Fibroblast of gingiva (primary cell): ENCODE measurements at regions not wholly inside any gene's neighbourhood (a gene's known extent, or its start where the extent isn't known, plus 50 kb on each side); places are given as distances from the start of the nearest gene placed in this dataset.

Experiments
- DNase-seq: peaks from one replicate; pipeline ENCODE4 v3.0.0-alpha.2; 2011; ENCODE audit warnings: low read depth

DNA sequence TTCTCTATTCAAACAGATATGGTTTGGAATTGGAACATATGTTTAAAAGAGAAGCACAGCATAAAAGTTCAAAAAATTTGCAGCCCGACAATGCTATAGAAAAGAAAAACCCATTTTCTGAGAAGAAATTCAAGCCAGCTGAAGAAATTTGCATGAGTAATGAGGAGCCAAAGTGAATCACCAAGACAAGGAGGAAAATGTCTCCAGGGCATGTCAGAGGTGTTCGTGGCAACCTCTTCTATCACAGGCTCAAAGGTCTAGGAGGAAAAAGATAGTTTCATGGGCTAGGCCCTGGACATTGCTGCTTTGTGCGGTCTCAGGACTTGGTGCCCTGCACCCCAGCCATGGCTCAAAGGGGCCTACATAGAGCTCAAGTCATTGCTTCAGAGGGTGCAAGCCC is 134.8 kb upstream of the ADAMTS16 start:
- DNase-seq = no peak

DNA sequence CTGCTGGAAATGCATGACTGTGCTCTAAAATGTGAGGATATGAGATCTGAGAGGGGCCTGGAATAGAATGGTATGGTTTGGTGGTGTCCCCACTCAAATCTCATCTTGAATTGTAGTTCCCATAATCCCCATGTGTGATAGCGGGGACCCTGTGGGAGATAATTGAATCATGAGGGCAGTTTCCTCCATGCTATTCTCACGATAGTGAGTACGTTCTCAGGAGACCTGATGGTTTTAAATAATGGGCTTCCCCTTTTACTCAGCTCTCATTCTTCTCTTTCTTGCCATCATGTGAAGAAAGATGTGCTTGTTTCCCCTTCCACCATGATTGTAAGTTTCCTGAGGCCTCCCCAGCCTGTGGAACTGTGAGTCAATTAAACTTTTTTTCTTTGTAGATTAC is 133.6 kb upstream of the ADAMTS16 start:
- DNase-seq = no peak

GRCh38 chr5:5009240-5009639 is 130.9 kb upstream of the ADAMTS16 start:
- DNase-seq = no peak

GRCh38 chr5:5011151-5011550 is 129.0 kb upstream of the ADAMTS16 start:
- no peak for DNase-seq

DNA sequence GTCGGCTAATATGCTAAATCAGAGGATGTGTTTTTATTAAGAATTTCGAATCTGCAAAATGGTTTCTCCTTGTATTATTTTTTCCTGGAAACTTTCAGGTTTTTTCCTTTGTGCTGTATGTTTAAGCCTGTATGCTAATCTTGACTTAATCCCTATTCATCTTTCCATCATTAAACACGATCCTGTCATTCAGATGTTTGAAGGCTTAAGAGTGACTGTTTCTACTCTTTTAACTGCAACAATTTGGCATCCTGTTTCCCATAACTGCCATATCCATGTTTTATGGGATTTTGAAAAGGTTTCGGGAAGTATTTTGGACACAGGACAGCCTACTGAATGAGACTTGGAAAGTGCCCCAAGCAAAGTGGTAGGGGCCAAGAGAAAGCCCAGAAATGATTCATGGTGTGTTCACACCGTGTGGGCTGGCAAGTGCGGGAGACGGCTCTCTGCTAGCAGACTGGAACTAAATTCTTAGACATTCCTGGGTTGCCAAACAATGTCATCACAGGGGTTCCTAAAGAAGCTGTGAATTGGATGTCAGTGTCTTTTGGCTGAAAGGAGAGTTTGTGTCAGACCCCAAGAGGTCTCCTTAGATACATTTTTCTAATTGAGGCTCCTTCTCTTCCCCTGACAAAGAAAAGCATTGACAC is 125.4 kb upstream of the ADAMTS16 start:
- DNase-seq = no peak

DNA sequence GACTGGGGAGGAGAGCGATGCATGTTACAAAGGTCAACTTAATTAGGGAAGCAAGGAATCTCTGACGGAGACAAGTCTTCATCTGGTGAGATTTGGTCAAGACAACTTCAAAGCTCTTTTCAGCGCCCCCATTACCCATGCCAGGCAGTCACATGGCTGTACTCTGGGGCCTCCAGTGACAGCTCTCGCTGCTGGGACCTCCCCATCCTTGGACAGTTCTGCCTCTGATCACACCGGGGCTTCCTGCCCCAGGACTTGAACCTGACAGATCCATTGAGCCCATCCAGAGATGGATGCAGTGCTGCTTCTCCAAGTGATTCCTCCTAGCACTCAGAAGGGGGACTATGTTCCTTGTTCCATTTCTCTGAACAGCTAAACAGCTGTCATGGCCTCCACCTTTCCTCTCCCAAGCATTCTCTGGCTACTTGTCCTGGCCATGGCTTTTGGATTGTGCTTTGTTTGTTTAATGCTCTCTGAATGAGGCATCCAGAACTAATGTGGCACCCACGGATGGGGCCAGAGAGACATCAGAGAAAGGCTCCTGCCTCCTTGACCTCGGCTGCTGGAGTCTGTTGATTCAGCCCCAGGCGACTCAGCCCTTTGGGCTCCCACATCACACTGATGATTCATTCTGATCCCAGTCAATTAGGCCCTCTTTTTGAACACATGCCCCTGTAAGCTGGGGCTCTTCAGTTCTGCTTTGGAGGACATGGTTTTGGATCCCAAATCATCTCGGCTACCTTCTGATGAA is 122.1 kb upstream of the ADAMTS16 start:
- no peak for DNase-seq

- DNase-seq = no peak
Measured at GRCh38 chr5:5018578-5018970, 121.6 kb upstream of the ADAMTS16 start.

DNA sequence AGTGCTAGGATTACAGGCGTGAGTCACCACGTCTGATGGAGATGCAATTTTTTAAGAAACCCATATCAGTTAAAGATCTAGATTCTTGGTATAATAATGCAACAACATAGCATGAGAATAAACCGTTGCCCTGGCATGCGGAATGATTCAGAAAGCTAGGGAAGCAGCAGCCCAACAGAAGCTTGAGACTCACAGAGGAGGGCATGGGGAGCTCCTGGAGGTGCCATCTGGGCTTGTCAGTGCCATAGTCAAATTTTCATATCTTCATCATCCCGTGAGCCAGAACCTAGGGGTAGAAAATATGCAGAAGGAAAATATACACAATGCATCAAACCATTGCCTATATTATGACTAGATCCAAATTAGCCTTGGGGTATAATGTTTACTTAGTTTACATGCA is 118.7 kb upstream of the ADAMTS16 start:
- DNase-seq = no peak

- no peak for DNase-seq
Measured at GRCh38 chr5:5025098-5025773, 114.9 kb upstream of the ADAMTS16 start.

DNA sequence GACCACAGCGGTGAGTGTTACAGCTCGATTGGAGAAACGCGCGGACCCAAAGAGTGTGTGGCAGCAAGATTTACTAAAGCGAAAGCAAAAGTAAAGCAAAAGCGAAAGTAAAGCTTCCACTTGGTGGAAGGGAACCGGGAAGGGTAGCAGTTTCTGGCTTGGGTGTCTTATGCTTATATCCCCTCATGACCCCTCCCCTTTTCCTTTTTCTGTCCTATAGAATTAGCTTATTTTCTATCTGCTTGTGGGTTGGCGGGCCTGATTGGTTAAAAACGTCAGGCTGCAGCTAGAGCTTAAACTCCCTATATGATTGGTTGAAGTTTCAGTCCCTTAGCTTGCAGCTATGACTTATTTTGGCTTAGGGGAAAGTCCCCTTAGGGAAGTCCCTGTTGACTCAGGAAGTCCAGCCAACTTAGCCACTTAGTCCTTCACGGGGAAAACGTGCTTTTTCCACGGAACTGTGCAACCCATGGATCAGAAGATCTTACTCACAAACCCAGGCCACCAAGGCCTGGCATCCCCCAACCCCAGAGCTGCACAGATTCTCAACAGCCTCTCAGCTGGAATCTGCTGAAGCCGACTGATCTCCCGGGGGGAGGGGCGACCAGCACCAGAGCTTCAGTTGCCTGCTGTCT is 114.2 kb upstream of the ADAMTS16 start:
- no peak for DNase-seq

DNA sequence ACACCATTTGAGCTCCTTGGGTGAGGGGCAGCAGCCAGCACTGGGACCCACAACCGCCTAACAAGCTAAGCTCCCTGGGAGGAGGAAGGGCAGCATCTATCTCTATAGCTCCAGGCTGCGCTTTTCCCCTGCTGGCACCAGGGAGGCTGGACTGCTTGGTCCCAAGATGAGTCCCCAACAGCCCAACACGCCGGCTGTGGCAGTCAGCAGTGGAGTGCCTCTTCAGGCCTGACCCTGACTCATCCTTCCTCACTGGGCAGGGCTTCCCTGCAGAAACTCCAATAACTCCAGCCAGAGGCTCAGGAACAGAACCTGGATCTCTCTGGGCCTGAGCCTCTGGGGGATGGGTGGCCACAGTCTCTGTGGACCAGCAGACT is 113.7 kb upstream of the ADAMTS16 start:
- DNase-seq = no peak

GRCh38 chr5:5031665-5032064 is 108.5 kb upstream of the ADAMTS16 start:
- DNase-seq = no peak

- DNase-seq = no peak
Measured at GRCh38 chr5:5037674-5038073, 102.5 kb upstream of the ADAMTS16 start.

- DNase-seq = no peak
Measured at GRCh38 chr5:5039918-5040317, 100.2 kb upstream of the ADAMTS16 start.

DNA sequence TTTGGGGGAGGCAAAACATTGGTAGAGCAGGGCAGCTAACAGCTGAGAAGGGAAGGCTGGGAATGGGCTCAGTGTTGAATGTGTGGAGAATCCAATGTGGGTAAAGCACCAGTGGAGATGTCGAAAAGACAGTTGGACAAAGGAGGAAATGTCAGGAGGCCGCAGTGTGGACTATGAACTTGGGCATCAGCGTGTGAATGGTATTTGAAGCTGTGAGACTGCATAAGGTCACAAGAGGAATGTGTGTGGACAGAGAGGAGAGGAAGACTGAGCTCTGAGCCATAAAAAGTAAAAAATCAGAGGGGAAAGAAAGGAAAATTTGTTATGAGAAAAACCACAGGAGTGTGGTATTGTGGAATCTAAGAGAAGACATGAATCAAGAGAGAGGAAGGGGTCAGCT is 99.4 kb upstream of the ADAMTS16 start:
- no peak for DNase-seq

GRCh38 chr5:5042806-5043205 is 97.3 kb upstream of the ADAMTS16 start:
- DNase-seq = no peak

GRCh38 chr5:5043346-5043745 is 96.8 kb upstream of the ADAMTS16 start:
- DNase-seq = no peak

DNA sequence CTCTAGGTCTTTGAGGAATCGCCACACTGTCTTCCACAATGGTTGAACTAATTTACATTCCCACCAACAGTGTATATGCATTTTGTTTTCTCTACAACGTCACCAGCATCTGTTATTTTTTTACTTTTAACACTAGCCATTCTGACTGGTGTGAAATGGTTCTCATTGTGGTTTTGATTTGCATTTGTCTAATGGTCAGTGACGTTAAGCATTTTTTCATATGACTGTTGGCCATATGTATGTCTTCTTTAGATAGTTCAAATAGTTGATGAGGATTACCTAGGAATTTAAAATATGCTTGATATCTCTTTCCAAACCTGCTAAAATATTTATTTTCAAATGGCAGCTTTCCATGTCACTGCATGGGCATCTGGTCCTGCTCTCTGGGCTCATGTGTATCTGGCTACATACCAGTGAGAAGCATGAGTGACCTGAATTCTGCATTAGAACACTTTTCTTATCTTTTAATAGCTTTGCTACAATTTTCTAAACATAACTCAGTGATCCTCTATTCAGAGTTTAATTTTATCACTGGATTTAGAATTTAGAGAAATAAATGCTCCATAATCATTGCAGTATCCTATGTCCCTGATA is 95.8 kb upstream of the ADAMTS16 start:
- DNase-seq = no peak

DNA sequence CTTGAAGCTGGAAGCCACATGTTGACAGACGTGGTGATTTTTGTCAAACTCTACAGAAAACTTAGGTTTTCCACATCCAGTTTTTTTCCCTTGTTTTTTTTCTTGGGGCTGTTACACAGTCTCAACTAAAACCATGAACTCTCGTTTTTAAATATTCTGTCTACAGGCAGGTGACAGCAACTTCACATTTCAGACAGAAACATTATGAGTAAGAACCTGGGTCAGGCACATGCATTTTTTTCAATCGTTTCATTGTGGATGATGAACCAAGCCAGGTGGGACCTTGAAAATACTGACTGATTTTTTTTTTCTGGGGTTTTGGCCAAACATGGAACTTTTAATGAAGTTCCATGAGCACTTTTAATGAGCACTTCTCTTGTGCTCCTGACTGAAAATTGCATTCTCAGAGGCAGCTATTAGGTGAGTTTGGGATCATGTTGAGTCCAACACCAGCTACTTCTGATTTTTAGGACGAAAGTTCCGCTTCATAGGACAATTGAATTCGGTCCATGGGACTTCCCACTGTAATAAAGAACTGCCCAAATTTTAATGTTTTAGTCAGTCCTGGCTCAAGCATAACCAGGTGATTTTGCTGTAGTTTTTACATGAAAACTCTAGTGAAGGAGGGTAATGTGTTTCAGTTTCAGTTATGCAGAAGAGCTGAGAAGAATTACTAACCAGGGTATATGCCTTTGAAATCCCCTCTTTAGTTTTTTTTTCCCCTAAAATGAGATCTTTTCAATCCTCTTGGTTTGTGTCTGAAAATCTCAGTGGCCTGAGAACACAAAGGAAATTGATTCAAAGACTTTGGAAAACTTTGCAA is 93.2 kb upstream of the ADAMTS16 start:
- DNase-seq = no peak

DNA sequence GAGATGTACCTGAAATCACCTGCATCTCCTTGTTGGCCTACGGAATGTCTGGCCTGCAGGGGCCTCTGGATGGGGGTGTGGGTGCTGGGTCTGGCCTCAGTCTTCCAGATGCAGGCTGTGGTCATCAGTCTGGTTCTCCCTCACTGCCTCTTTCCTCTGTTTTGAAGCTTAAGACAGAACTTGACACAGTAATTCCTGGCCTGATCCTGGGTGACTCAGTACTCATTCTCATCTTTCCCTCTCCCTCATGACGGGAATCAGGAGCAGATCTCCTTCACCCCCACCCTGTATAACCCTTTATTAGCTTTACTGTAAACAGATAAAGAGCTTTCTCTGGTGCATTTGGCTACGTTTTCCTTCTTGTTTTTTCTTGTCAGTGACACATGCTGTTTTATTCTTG is 89.3 kb upstream of the ADAMTS16 start:
- no peak for DNase-seq

DNA sequence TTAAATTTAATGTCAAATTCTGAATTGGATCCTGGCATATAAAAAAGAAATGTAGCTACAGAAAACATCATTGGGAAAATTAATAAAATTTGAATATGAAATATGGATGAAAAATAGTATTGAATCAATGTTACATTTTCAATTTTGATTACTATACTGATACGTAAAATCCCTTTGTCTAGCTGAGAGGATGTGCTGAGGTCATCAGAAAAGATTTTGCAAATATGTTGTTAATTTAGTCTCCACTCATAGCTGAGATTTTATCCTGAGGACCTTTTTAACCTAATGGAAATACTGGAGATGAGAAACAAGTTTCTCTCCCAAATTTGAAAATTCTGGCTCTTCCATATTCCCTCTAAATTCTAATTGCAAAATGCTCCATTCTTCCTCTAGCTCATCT is 84.4 kb upstream of the ADAMTS16 start:
- no peak for DNase-seq

GRCh38 chr5:5061836-5062235 is 78.3 kb upstream of the ADAMTS16 start:
- no peak for DNase-seq
